ENCODE measurements at regions not wholly inside any gene's neighbourhood (a gene's known extent, or its start where the extent isn't known, plus 50 kb on each side); places are given as distances from the start of the nearest gene placed in this dataset.
"Not testable (repeated sequence)": the region's sequence is repeated elsewhere in the genome, so short reads cannot be mapped to it uniquely, and the experiment has no call there.

GRCh38 chr1:112833806-112834205, 118.7 kb upstream of the PPM1J start:
- Histone ChIP-seq H3K4me1 (ENCODE audit: control insufficient read depth, insufficient read depth, low read length) (no peaks in the 10 kb centered on the region), H3K4me3 (ENCODE audit: low read length) (no peak overlapping the region), H3K27me3 (replicated peaks; ENCODE audit: control insufficient read depth, insufficient read depth, low read length) (no peaks in the 10 kb centered on the region), H3K36me3 (ENCODE audit: control insufficient read depth, insufficient read depth, low read length, severe bottlenecking) (no peaks in the 10 kb centered on the region), H3K9me3 (ENCODE audit: control insufficient read depth, low read length) (no peaks in the 10 kb centered on the region), H3K9ac (ENCODE audit: low read length) (no peak overlapping the region)
- DNase-seq (ENCODE audit: low read depth) = no peak

GRCh38 chr1:112832259-112832658, 117.1 kb upstream of the PPM1J start:
- not testable (repeated sequence) for H3K4me1 ChIP-seq (ENCODE audit: control insufficient read depth, insufficient read depth, low read length); H3K4me3 ChIP-seq (ENCODE audit: low read length); DNase-seq (ENCODE audit: low read depth); H3K9me3 ChIP-seq (ENCODE audit: control insufficient read depth, low read length); H3K9ac ChIP-seq (ENCODE audit: low read length); H3K27me3 ChIP-seq (replicated peaks; ENCODE audit: control insufficient read depth, insufficient read depth, low read length); H3K36me3 ChIP-seq (ENCODE audit: control insufficient read depth, insufficient read depth, low read length, severe bottlenecking)

- not testable (repeated sequence) for H3K4me3 ChIP-seq (ENCODE audit: low read length); H3K4me1 ChIP-seq (ENCODE audit: control insufficient read depth, insufficient read depth, low read length); DNase-seq (ENCODE audit: low read depth); H3K9me3 ChIP-seq (ENCODE audit: control insufficient read depth, low read length); H3K27me3 ChIP-seq (replicated peaks; ENCODE audit: control insufficient read depth, insufficient read depth, low read length); H3K36me3 ChIP-seq (ENCODE audit: control insufficient read depth, insufficient read depth, low read length, severe bottlenecking); H3K9ac ChIP-seq (ENCODE audit: low read length)
Observed at GRCh38 chr1:112829691-112830090, 114.6 kb upstream of the PPM1J start.

GRCh38 chr1:112828716-112829115, 113.6 kb upstream of the PPM1J start:
- H3K9me3 ChIP-seq (ENCODE audit: control insufficient read depth, low read length) = no peaks in the 10 kb centered on the region
- H3K9ac ChIP-seq (ENCODE audit: low read length) = no peak overlapping the region
- no peak overlapping the region for H3K4me3 ChIP-seq (ENCODE audit: low read length)
- no peak for DNase-seq (ENCODE audit: low read depth)
- H3K27me3 ChIP-seq (replicated peaks; ENCODE audit: control insufficient read depth, insufficient read depth, low read length) = no peaks in the 10 kb centered on the region
- H3K36me3 ChIP-seq (ENCODE audit: control insufficient read depth, insufficient read depth, low read length, severe bottlenecking) = no peaks in the 10 kb centered on the region
- no peaks in the 10 kb centered on the region for H3K4me1 ChIP-seq (ENCODE audit: control insufficient read depth, insufficient read depth, low read length)

- H3K4me3 ChIP-seq (ENCODE audit: low read length); DNase-seq (ENCODE audit: low read depth): not testable (repeated sequence)
Observed at GRCh38 chr1:112827391-112827790, 112.3 kb upstream of the PPM1J start.

GRCh38 chr1:112826217-112826944, 111.2 kb upstream of the PPM1J start:
- no peaks in the 10 kb centered on the region for H3K4me1 ChIP-seq (ENCODE audit: control insufficient read depth, insufficient read depth, low read length)
- no peaks in the 10 kb centered on the region for H3K27me3 ChIP-seq (replicated peaks; ENCODE audit: control insufficient read depth, insufficient read depth, low read length)
- H3K9ac ChIP-seq (ENCODE audit: low read length) = no peak overlapping the region
- H3K9me3 ChIP-seq (ENCODE audit: control insufficient read depth, low read length) = no peaks in the 10 kb centered on the region
- DNase-seq (ENCODE audit: low read depth) = no peak
- no peak overlapping the region for H3K4me3 ChIP-seq (ENCODE audit: low read length)
- H3K36me3 ChIP-seq (ENCODE audit: control insufficient read depth, insufficient read depth, low read length, severe bottlenecking) = no peaks in the 10 kb centered on the region

More at GRCh38 chr1:112827391-112827790, 112.3 kb upstream of the PPM1J start:
- not testable (repeated sequence) for H3K9me3 ChIP-seq (ENCODE audit: control insufficient read depth, low read length); H3K27me3 ChIP-seq (replicated peaks; ENCODE audit: control insufficient read depth, insufficient read depth, low read length); H3K4me1 ChIP-seq (ENCODE audit: control insufficient read depth, insufficient read depth, low read length); H3K36me3 ChIP-seq (ENCODE audit: control insufficient read depth, insufficient read depth, low read length, severe bottlenecking); H3K9ac ChIP-seq (ENCODE audit: low read length)

GRCh38 chr1:112825563-112826216, 110.6 kb upstream of the PPM1J start:
- H3K4me1 ChIP-seq (ENCODE audit: control insufficient read depth, insufficient read depth, low read length); H3K4me3 ChIP-seq (ENCODE audit: low read length); DNase-seq (ENCODE audit: low read depth); H3K36me3 ChIP-seq (ENCODE audit: control insufficient read depth, insufficient read depth, low read length, severe bottlenecking); H3K27me3 ChIP-seq (replicated peaks; ENCODE audit: control insufficient read depth, insufficient read depth, low read length); H3K9me3 ChIP-seq (ENCODE audit: control insufficient read depth, low read length); H3K9ac ChIP-seq (ENCODE audit: low read length): not testable (repeated sequence)

GRCh38 chr1:112825075-112825474, 109.9 kb upstream of the PPM1J start:
- not testable (repeated sequence) for H3K27me3 ChIP-seq (replicated peaks; ENCODE audit: control insufficient read depth, insufficient read depth, low read length); H3K36me3 ChIP-seq (ENCODE audit: control insufficient read depth, insufficient read depth, low read length, severe bottlenecking); H3K4me3 ChIP-seq (ENCODE audit: low read length); H3K4me1 ChIP-seq (ENCODE audit: control insufficient read depth, insufficient read depth, low read length); H3K9me3 ChIP-seq (ENCODE audit: control insufficient read depth, low read length); DNase-seq (ENCODE audit: low read depth); H3K9ac ChIP-seq (ENCODE audit: low read length)

- not testable (repeated sequence) for H3K27me3 ChIP-seq (replicated peaks; ENCODE audit: control insufficient read depth, insufficient read depth, low read length); H3K4me3 ChIP-seq (ENCODE audit: low read length)
Observed at GRCh38 chr1:112821307-112822063, 106.4 kb upstream of the PPM1J start.

GRCh38 chr1:112818990-112819689, 104.0 kb upstream of the PPM1J start:
- H3K9me3 ChIP-seq (ENCODE audit: control insufficient read depth, low read length) = no peaks in the 10 kb centered on the region
- H3K36me3 ChIP-seq (ENCODE audit: control insufficient read depth, insufficient read depth, low read length, severe bottlenecking) = no peaks in the 10 kb centered on the region
- H3K4me3 ChIP-seq (ENCODE audit: low read length) = no peak overlapping the region
- H3K27me3 ChIP-seq (replicated peaks; ENCODE audit: control insufficient read depth, insufficient read depth, low read length) = no peaks in the 10 kb centered on the region
- peak; percentile 32 for DNase-seq (ENCODE audit: low read depth)
- no peak overlapping the region for H3K9ac ChIP-seq (ENCODE audit: low read length)
- peaks cover 7% of the 10 kb centered on the region for H3K4me1 ChIP-seq (ENCODE audit: control insufficient read depth, insufficient read depth, low read length)

More at GRCh38 chr1:112821307-112822063, 106.4 kb upstream of the PPM1J start:
- not testable (repeated sequence) for H3K36me3 ChIP-seq (ENCODE audit: control insufficient read depth, insufficient read depth, low read length, severe bottlenecking); H3K9ac ChIP-seq (ENCODE audit: low read length); H3K9me3 ChIP-seq (ENCODE audit: control insufficient read depth, low read length); H3K4me1 ChIP-seq (ENCODE audit: control insufficient read depth, insufficient read depth, low read length); DNase-seq (ENCODE audit: low read depth)

Data from adipocyte (in vitro differentiated cells).